Embryonic facial prominence (tissue), 1 donor: ENCODE measurements at regions not wholly inside any gene's neighbourhood (a gene's known extent, or its start where the extent isn't known, plus 50 kb on each side); places are given as distances from the start of the nearest gene placed in this dataset.

Source experiments
- DNase-seq: peaks from one replicate; pipeline ENCODE4 v3.0.0-alpha.2; 2016; ENCODE audit errors: extremely low spot score

DNA sequence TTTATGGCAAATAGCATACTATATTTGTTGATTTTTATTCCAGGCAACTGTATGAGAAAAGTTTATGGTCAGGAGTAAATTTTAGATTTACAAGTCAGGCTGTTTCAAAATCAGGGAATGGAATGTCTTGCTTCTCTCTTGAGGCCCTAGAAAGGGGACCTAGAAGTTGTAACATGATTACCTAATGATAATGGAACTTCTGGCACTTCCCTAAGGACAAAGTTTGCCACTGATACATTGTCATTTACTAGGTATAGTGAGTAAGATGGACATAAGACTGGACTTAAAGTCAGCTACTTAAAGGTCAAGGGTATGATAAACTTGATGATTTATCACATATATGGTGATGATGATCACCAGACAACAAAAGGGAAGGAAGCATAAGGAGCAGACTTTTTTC is 103.3 kb upstream of the VRK2 start:
- DNase-seq = no peak

GRCh38 chr2:57947398-57947797 is 99.2 kb upstream of the VRK2 start:
- no peak for DNase-seq

DNA sequence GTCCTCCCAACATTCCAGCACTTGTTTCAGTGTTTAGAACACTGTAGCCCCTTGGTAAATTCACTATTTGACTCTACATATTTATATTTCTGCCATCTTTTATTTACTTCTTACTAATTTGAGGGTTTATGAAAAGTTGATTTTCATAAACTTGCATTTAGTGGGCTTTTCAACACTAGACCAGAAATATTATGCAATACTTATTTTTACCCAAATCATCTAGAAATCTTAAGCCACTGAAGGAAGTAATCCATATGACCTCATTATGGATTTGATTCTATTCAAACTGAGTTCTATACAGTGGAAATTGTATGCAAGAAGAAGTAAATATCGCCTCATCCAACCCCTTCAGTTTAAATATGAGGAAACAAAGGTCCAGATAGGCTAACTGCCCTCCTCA is 92.6 kb upstream of the VRK2 start:
- no peak for DNase-seq

DNA sequence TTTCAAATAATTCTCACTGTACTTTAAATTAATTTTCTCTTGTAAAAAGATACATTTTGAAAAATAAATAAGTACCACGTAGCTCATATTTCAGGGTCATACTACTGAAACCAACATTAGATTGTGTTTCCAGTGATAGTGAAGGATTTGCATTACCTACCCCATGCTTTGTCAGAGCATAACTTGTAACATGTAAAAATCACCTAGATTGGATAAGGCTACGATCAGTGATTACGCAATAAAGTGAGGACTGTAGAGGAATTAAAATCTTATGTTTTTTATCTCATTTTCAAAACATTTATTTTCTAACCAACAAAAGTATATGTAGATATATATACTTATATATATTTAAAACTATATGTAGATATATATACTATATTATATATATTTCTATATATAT is 89.4 kb upstream of the VRK2 start:
- no peak for DNase-seq

GRCh38 chr2:57959390-57959789 is 87.2 kb upstream of the VRK2 start:
- DNase-seq = no peak

DNA sequence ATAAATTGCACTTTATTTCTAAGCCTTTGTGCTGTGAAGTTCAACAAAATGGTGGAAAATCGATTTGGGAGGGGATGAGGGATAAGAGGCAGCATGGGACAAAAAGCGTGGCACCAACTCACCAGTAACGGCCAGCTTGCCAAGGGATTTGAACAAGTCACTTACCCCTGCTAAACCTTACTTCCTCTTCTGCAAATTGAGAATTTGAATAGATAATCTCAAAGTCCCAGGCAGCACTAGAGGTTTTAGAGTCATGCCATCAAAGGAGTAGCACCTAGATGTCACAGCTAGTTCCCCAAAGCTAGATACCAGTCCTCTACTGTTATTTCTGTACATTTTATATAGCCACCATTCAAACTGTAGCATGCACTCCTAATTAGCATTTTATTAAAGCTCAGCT is 83.7 kb upstream of the VRK2 start:
- DNase-seq = no peak

DNA sequence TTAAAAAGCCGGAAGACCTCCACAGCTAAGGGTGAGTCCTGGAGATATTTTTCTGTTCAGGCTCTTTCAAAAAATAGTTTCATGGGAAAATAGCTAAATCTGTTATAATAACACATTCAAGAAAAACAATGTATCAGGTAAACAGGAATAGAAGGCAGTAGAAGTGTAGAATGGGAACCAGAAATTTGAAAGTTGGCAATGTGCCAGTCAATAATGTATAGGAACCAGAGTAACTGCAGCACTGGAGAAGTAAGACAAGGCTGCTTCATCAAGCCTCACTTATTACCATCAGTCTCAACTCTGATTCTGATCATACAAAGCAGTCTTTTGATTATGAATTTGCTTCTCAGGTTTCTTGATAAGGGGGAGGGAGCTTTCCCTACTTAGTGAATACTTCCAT is 81.4 kb upstream of the VRK2 start:
- DNase-seq = no peak

GRCh38 chr2:57965961-57966360 is 80.6 kb upstream of the VRK2 start:
- DNase-seq = no peak

- no peak for DNase-seq
These were observed 72.9 kb upstream of the VRK2 start for GRCh38 chr2:57973621-57974186.

DNA sequence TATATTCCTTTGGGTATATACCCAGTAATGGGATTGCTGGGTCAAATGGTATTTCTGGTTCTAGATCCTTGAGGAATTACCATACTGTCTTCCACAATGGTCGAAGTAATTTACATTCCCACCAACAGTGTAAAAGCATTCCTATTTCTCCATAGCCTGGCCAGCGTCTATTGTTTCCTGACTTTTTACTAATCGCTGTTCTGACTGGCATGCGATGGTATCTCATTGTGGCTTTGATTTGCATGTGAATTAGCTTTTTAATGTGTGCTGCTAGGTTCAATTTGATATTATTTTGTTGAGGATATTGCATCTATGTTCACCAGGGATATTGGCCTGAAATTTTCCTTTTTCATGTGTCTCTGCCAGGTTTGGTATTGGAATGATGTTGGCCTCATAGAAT is 67.4 kb upstream of the VRK2 start:
- DNase-seq = no peak

GRCh38 chr2:57981083-57981768 is 65.4 kb upstream of the VRK2 start:
- DNase-seq = no peak

- no peak for DNase-seq
These were observed 58.6 kb upstream of the VRK2 start for GRCh38 chr2:57987835-57988573.

DNA sequence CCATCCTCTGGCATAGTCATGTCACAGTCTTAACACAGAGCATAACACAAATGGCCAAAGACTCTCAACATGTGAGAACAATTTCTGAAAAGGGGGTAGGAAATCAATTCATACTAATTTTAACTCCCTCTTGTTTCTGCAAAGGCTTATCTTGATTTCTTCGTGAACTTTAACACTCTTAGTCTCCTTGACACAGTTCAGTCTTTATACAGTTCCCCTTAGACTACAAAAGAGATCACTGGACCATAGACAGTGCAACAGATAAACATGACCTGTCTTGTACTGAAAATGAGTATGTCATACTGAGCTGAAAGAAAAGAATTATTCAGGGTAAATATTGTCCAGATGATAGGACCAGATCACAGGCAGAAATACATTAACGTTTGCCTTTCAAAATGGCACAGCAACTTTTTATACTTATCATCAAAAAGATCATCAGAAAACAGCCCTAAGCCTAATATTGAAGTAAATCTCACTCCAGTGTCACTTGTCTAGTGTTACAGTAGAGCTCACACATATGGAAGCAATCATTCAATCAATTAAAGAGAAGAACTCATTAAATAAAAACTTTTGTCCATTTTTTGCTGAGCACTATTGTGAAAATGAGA is 56.4 kb upstream of the VRK2 start:
- DNase-seq = no peak
